GM18526 (cell line): ENCODE measurements at regions not wholly inside any gene's neighbourhood (a gene's known extent, or its start where the extent isn't known, plus 50 kb on each side); places are given as distances from the start of the nearest gene placed in this dataset.

Experiments
- POLR2A ChIP-seq: IDR thresholded peaks from 3 replicates; pipeline ENCODE4 v1.6.1; 2011; ENCODE audit not compliant: insufficient read length; ENCODE audit errors: extremely low read depth

- TF ChIP-seq POLR2A: no peak
Observed at GRCh38 chr20:63130658-63131577, 85.0 kb downstream of the YTHDF1 start.

DNA sequence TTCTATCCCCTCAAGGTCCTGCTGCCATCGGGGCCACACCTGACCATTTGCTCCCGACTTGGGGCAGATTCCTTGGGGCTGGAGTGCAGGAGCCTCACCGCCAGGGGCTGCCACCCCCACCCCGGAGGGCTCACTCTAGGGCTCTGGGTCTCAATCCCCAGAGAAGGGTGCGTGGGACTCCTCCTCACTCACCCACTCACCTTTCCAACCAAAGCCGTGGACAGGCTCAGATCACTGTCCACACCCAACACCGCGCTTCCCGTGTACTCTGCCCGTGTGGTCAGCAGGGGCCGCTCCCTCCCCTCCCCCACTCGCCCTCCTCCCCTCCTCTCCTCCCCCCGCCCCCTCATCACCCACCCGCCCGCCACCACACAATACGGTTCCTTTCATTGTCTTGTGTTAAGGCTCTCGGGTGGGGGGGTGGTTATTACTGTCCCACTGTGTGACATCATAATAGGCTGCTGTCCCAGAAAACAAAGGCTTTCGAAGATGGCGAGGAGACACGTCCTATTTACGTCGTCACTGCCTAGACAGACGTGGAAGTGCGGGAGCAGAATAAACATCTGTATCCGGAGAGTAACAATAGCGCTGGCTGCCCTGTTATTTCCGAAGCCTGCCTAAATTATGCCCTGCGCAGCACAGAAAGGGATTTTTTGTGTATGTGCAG is 85.8 kb downstream of the YTHDF1 start:
- no peak for TF ChIP-seq POLR2A

DNA sequence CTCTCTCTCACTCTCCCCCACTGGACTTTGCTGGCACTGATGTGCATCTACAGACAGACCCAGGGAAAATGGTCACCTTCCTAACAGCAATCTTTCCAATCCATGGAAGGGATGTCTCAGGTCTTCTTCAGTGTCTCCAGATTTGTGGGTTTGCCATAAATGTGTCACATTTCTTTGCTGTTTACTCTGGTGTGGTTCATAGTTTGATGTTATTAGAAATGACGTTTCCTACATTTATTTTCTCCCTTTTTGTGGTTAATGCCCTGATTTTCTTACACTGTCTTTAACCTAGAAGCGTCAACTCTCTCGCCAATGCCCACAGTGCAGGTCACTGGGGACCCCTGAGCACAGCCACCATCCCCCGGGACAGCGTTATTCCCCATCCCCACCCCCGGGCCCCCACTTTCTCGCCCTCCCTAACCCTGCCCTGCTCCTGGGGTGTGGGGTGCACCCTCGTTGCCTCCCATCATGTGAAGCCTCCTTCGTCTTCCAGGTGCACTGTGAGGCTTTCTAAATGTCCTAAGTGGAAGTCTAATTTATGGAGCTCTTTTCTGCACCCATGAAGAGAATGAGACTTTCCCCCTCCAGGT is 86.5 kb downstream of the YTHDF1 start:
- no peak for TF ChIP-seq POLR2A

DNA sequence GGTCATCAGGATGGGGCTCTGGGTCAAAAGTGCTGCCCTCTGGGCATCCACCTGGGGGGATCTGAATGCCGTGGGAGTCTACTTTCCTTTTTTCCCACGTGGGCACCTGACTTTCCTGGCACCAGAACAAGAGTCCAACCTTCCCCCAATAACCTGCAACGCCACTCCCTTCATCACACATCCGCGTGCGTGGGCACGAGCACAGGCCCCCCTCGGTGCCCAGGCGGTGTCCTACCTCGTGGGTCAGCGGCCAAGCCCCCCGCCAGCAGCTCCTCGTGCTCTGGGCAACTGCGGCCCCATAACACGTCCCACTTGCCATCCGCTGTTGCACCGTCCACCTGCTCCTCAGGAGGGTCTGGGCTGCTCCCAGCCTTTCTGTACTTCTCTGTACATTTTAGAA is 87.0 kb downstream of the YTHDF1 start:
- no peak for TF ChIP-seq POLR2A

- no peak for TF ChIP-seq POLR2A
Observed at GRCh38 chr20:63128367-63128766, 87.6 kb downstream of the YTHDF1 start.

- no peak for TF ChIP-seq POLR2A
Observed at GRCh38 chr20:63127700-63128364, 88.1 kb downstream of the YTHDF1 start.

DNA sequence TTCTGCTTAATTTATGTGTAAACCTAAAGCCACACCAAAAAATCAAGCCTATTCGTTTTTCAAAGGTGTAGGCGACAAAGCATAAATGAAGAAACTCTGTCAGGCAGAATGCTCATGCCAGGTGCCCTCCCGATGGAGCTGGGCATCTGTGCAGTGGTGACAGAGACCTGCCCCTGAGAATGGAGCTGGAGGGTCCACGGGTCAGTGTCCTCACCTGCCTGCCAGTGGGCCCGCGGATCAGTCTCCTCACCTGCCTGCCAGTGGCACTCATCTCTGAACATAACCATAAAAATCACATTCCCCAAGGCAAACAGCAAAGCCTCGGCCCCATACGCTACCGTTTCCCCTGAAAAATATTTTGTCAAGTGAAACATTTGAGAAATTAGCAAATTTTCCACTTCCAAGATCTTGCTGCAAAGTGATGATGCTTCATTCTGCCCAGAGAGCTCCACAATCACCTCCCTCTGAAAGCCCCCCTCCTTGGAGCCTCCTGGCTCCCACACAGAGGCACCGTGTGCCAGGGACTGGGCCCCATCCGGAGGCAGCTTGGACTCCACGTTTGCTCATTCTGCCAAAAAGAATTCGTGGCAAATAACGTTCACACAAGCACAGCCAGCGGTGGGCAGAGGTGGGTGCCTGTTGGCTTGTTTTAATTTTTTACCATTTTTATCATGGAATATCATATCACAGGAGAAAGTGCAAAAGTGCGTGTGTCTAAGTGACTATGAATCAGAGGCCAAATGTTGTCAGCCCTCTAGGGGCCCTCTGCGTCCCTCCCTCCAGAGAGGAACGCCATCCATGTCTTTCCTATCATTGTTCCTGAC is 88.8 kb downstream of the YTHDF1 start:
- TF ChIP-seq POLR2A: no peak

DNA sequence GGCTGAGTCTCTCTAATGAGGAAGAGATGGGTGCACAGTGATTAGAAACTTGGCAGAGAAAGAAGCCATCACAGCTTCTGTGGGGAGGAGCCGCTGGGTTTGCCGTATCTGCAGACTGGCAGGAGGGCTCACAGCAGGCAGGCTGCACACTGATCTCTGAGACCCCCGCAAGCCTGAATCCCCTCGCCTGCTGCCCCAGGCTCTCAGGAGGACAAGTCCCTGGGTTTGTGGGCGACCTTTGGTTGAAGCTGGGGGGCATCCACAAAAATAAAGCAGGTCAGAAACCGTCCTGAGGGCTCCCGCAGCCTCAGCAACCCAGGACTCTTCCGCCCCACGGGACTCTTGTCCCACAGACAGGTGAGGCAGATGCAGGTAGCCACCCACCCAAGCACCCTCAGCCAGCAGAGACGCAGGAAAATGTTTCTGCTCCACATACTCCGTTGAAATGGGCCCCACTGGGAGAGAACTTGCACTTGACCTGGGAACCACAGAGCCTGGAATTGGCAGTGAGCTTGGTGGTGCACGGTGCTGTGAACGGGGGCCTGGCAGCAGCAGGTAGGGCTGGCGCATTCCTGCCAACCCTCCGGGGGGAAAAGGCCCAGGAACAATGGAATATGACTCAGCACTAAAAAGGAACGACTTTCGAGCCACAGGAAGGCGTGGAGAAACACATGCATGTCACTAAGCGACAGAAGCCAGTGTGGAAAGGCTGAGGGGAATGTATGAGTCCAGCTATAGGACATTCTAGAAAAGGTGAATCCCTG is 89.9 kb downstream of the YTHDF1 start:
- TF ChIP-seq POLR2A: no peak

DNA sequence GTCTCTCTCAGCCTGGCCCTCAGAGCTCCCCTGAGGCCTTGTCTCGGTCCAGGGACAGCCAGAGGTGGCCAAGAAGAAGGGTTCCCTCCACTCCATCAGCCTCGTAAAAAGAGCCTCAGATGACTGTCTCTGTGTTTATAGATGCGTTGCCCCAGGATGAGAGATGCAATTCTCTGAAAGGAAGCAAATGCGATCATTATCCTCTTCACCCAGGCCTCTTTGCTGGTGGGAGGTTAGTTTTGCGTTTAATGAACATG is 90.4 kb downstream of the YTHDF1 start:
- TF ChIP-seq POLR2A: no peak

- no peak for TF ChIP-seq POLR2A
Observed at GRCh38 chr20:63124782-63125580, 91.0 kb downstream of the YTHDF1 start.

DNA sequence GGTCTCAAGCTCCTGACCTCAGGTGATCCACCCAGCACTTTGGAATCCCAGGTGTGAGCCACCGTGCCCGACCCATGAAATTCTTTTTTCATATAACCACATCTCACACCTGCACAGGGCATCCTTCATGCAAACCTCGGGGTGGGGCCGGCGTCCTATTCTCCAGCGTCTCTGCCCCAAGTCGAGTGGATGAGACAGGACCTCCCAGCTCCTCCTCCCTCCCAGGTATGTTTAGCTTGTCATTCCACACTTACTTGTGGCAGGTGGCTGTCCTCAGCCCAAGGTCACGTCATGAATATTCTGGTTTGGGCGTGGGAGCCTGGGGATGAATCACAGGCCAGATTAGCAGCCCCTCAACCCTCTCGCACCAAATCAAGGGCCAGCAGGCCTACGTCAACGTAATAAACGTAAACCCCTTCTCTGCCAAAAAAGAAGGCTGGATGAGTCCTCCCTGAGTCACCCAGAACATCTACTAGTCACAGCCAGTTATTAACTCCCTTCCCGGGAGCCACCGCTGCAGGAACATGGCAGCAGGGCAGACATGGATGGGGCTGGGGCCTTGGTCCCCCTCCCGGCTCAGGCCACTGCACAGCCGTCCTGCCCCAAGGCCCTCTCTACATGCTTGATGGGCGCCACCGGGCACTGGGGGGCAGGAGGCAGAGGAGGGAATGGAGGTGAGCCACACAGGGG is 91.7 kb downstream of the YTHDF1 start:
- TF ChIP-seq POLR2A: no peak

DNA sequence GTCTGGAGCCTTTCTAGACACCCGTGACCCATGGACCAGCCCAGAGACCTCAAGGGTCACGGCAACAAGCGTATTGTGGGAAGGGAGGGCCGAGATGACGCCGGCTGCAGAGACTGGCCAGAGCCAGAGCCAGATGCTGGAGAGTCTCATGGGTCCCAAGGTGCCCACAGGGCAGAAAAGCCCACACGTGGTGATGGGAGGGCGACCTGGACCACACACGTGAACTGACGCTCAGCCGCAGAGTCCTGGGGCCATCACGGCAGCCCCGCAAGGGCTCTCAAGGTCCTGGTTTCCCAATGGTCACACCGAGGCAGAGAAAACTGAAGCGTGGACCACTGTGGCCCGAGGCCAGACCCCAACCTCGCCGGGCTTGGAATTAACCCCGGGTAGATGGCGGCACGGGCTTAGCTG is 92.6 kb downstream of the YTHDF1 start:
- TF ChIP-seq POLR2A: no peak

DNA sequence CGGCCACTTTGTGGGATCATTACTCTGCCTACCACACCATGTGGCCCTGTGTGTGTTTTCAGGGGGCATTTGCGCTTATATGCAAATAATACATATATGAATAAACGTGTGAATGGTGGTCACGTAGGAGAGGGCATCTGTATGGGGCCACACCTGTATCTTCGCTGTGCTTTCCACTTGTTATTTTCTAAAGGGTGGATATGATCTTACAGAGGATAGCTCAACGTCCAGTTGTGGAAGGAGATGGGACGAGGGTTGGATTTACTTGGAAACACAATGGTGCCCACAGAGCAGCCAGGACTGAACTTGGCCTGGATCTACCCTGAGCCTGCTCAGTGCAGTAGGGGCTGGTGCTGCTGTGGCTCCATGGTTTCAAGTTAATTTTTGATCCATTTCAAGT is 93.3 kb downstream of the YTHDF1 start:
- TF ChIP-seq POLR2A: no peak

DNA sequence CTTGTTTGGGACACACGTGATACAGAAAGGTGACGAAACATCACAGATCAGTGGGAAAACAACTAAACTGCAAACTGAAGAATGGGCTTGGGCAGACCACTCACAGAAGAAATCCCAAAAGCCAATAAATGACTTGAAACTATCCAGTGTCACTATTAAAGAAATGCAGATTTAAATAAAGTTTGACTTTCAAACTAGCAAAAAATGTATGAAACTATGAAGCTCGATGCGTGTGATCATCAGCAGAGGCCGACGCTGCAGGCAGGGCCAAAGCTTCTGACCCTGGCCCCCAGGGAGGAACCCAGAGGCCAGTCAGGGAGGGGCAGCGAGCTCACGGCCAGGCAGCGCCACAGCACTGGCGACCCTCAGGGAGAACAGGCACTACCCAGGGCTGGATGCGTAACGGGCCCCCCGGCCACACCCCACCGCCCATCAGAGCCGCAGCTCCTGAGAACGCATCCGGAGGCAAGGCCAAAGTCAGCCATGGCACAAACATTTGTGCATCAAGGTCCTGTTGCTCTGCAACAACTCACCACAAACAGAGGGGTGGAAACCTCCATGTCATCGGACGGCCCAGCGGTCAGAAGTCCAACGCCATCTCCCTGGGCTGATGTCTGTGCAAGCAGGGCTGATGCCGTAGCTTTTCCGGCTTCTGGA is 94.1 kb downstream of the YTHDF1 start:
- TF ChIP-seq POLR2A: no peak
